GM19043 (cell line): ENCODE measurements at regions not wholly inside any gene's neighbourhood (a gene's known extent, or its start where the extent isn't known, plus 50 kb on each side); places are given as distances from the start of the nearest gene placed in this dataset.

Experiments used
- ATAC-seq: cut with Tn5 transposase; IDR thresholded peaks from one replicate; pipeline ENCODE4 v1.9.1; 2021; ENCODE audit warnings: low read depth; ENCODE audit not compliant: unreplicated experiment

DNA sequence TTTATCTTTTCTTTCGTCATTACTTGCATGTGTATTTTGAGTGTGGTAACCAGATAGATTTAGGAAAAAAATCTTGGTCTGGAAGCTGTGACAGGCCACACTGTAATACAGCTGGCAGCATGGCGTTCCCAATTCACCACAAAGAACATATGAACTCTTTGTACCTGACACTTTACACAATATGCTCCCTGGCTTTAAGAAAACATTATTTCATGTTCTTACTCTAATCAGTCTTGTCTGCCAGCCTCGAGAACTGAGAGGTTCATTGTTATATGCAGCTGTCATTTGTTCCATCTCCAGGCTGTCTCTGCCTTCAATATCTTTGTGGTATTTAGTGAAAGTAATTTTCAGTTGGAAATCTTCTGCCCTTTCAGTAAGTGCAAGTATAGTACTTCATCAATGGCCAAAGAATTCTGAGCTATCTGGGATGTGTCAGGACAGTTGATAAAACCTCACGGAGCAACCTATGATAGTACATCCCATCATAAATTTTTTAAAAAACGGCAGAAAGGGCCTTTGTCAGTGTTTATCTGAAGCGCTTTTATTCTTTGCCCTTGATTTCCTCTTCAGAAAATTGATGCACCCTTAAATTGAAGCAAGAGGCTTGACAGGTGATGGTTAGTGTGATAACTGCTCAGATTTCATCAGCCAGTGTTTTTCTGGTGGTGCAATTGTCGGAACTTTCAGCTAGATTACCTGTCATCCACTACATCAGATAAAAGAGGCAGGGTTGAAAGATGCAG lies 146.3 kb upstream of the SP8 start:
- no peak for ATAC-seq

DNA sequence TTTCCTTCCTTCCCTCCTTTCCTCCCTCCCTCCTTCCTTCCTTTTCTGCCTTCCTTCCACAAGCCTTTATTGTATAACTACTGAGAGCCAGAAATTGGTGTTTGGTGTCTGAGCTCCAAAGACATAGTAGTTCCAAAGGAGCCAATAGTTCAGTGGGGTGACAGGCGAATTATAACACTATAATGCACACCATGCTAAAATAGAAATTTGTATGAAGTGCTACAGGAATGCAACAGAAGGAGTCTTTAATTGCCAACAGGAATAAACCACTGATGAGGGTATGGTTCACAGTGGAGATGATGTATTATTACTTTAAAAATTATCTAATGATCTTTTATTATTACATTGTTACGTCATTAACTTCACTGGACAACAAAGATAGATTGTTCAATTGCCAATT lies 158.8 kb upstream of the SP8 start:
- ATAC-seq: no peak

DNA sequence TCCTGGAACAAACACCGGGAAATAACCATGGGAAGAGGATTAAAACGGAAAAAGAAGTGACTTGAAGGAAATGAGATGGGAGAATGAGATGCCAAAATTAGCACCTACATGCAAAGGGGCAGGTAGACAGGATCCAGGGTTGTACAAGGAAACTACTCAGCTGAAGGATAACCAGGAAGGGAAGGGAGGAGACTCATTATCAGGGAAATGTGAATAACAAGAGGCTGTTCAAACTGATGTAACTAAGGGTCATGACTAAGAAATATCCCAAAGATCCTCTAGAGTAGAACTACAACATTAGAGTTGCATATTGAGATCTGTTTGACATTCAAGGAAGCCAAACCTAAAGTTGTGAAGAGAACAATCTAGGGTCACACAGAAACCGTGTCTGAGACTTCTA lies 166.2 kb upstream of the SP8 start:
- no peak for ATAC-seq

GRCh38 chr7:20954711-20955619 lies 168.3 kb upstream of the SP8 start:
- ATAC-seq: no peak

GRCh38 chr7:20958572-20958971 lies 171.9 kb upstream of the SP8 start:
- ATAC-seq: no peak

DNA sequence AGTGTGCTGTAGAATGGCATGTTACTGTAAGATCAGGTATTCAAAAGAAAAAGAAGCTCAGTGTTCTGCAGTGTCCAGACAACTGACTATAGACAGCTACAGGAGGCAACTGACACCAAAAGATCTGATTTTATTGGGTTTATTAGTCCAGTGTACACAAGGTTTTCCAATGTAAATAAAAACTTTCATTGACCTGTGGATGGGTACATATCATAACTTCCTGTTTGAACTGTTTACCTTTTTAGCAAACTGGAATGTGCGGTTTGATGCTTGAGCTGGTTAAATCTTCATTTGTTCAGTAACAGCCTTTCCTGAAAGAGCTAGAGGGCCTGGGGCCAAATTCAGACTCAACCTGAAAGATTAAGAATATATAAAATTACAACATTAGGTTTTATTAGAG lies 172.6 kb upstream of the SP8 start:
- no peak for ATAC-seq

- no peak for ATAC-seq
These were observed 177.0 kb upstream of the SP8 start for GRCh38 chr7:20963556-20964280.

DNA sequence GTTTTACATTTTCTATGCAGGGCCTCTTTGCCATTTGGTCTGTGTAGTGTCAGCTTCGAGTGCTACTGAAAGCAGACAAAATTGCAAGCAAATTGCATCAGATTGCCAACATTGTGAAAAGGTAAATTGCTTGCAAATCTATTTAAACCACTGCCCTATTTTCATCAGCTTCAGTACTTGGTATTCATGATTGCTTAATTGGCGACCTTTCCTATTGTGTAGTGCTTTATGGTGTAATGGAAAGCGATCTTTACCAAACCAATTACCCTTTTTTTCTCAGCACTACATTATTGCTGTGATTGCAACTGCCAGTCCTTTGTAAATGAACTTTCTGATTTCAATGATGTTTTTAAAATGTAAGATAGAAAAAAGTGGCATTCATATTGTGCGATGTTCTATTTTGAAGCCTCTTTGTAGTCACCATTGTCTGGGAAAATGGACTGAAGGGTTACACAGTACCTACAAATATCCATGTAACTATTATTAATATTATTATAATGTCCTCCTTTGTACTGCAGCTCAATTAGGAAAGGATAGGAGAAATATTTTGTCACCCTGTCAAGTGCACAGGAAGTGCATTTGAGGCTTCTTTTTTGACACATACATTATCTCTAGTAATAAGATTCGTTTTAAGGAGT lies 177.7 kb upstream of the SP8 start:
- ATAC-seq: no peak

- ATAC-seq: no peak
These were observed 184.5 kb upstream of the SP8 start for GRCh38 chr7:20971219-20971618.

DNA sequence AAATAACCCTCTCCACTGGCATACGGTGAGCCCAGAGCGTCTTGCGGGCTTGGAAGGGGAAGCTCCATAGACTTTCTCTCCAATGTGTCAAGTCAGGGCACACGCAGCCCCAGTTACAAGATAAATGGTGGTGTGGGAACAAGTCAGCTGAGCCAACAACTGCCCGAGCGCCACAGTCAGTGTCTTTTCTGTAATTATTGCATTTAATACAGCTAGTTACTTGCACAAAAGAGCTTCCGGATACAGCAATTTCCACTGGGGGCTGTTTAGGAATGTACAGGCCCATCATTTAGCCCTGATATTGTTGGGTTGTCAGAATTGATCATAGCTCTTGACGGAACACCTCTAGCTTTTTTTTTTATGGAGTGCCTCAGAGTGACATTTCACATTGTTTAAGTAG lies 193.5 kb upstream of the SP8 start:
- ATAC-seq: no peak

DNA sequence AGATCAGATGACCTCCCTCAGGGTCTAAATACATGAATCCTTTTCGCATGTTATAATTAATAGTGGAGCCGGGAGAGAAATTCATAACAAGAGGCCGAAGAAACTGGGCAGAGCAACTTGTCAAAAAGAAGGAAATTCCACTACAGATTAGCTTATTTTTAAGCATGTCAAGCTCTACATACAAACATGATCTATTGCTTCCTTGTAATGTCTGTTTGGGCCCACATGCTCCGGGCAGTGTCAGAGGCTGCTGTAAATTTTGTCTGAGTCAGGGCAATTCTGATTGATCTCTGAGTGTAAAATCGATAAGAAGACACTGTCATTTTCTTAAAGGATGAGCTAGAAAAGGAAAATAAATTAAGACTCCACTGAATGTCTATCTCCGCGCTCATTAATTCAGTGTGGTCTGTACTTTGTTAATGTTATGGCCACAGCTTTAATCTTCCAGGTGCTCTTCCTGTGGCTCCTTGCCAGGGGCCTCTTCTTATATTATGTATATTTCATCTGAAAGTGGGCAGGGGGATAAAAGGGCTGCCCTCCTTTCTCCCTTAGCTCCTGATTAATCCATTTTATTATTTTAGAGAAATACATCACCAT lies 194.1 kb upstream of the SP8 start:
- ATAC-seq: no peak

- ATAC-seq: no peak
These were observed 201.7 kb upstream of the SP8 start for GRCh38 chr7:20988340-20988739.

GRCh38 chr7:20991544-20991943 lies 204.9 kb upstream of the SP8 start:
- ATAC-seq: no peak

DNA sequence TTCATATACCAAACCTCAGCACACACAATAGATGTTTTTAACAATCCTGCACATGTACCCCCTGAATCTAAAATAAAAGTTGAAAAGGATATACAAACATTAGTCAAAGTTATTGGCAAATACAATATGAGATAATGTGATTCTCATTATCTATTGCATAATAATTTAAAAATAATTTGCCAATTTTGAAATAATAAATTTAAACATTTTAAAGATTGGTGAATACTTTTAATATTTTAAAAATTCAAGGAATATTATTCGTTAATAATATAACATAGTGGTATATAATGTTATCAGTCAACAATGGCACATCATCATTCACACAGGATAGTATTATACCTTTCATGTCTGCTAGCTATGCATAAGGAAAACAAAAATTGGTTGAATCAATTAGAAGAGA lies 207.0 kb upstream of the SP8 start:
- no peak for ATAC-seq

GRCh38 chr7:20998309-20998708 lies 211.6 kb upstream of the SP8 start:
- no peak for ATAC-seq

- ATAC-seq: no peak
These were observed 224.5 kb upstream of the SP8 start for GRCh38 chr7:21011153-21011552.

DNA sequence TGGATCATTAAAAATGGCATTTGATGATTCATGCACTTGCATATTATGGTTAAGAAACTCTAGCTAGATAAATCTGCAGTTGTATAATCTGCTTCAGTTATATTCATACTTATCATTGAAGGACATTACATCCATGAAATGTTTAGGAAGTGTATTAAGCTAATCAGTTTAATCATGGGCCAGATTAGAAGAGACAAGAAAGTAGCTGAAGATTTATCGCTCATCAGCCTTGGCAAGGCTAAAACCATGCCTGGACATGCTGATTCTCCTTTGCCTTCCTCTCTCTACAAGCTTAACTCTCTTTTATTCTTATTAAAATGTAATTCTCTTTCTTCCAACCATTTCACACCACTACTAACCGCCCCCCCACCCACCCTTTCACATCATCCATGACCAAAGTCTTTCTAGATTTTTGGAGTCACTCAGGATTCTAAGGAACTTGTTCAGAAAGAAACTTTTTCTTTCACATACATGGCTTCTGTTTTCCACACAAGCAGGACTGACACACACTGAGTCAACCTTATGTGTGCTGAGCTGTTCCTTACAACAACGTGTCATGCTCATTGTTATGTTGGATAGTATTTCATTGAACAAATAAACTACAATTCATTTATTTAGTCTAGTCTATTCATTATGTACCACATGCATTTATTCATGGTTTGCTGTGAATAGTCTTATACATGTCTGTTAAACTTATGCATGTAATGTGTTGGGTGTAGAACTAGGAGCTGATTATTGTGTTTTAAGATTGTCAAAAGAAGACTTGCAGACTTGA lies 227.3 kb upstream of the SP8 start:
- no peak for ATAC-seq

- ATAC-seq: no peak
These were observed 234.0 kb upstream of the SP8 start for GRCh38 chr7:21020667-21021066.

DNA sequence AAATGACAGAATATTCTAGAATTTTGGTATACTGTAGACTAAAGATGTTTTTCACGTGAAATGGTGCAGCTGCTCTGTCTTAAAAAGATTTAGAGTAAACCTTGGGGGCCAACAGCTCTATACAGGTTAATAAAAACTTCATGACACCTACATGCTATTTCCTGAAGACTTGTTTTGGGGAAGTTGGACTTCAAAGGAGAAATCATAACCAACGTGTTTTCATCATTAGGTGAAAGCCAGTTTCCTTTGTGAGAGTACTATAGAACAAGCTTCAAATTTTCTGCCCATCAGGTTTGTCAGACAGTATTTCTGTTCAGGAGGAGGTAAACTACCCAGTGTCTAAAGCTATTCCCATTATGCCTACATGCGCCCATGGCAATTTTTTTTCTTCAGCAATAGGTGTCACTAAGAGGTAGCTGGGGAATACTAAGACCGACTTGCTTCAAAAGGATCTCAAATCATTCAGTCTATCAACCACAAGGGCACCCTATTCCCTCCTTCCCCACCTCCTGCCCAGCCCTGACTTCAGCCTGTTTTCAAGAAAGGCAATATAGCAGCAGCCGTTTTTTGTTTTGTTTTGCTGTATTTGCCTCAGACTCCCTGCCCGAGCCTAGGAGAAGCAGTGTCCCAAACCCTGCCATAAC lies 237.3 kb upstream of the SP8 start:
- ATAC-seq: no peak
